SK-N-MC (cell line): ENCODE measurements at regions not wholly inside any gene's neighbourhood (a gene's known extent, or its start where the extent isn't known, plus 50 kb on each side); places are given as distances from the start of the nearest gene placed in this dataset.

Experiments
- EZH2 ChIP-seq: fragments of 200-600 bp; sonication (generic); IDR thresholded peaks from one replicate; pipeline ENCODE4 v1.6.1; 2017; ENCODE audit warnings: antibody characterized with exemption
- FOXP2 ChIP-seq: optimal IDR thresholded peaks from 2 replicates; pipeline ENCODE3; 2011; ENCODE audit warnings: mild to moderate bottlenecking, moderate library complexity; ENCODE audit not compliant: insufficient read depth; ENCODE audit errors: extremely low read length, control extremely low read depth
- POLR2AphosphoS5 ChIP-seq: IDR thresholded peaks from 2 replicates; pipeline ENCODE4 v1.6.1; 2012; ENCODE audit warnings: mild to moderate bottlenecking, low read depth, low read length, borderline replicate concordance

DNA sequence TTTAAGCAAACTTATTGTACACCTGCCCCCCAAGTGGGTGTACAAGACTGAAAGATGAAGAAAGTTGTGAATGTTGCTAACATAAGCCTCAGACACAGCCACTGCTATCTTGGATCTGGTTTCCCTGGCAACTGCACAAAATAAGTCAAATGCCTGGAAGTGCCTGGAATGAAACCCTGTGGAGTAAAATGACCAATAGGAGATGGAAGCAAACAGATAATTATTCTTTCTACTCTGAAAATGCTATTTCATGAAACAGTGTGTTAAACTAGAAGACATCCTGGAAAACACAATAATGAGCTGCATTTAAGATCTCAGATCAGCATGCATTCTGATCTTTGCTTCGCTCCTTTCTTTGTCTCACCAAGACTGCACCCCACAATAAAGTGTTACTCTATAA, 1016.0 kb downstream of the ARAP2 start:
- TF ChIP-seq POLR2AphosphoS5 (no peak), FOXP2 (no peak), EZH2 (no peak)
